ENCODE measurements at regions not wholly inside any gene's neighbourhood (a gene's known extent, or its start where the extent isn't known, plus 50 kb on each side); places are given as distances from the start of the nearest gene placed in this dataset.
A peak's percentile ranks its signal among the peaks of the same experiment; 100 is the strongest.
"Not testable (repeated sequence)": the region's sequence is repeated elsewhere in the genome, so short reads cannot be mapped to it uniquely, and the experiment has no call there.

- not testable (repeated sequence) for DNase-seq
Measured at GRCh38 chr21:35590284-35590683, 470.0 kb downstream of the SETD4 start.

GRCh38 chr21:35587841-35588380, 472.4 kb downstream of the SETD4 start:
- DNase-seq = no peak

DNA sequence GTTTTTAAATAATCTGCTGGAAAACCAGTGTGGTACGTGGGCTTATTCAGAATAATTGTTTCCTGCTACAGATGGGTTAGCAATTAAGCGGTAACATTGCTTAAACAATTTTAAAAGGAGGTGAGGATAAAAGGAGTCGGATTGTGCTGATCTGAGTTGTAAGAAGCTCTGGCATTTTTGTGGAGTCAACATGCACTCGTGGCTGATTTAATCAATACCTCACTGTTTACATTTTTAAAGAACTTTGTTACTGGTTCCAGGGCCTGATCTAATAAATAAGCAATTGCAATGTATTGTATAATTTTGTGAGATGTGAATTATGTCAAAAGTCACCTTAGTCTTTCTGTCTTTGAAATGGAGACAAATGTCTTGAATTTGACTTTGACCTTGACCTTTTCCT, 474.0 kb downstream of the SETD4 start:
- DNase-seq = no peak

GRCh38 chr21:35585878-35586277, 474.4 kb downstream of the SETD4 start:
- no peak for DNase-seq

- DNase-seq = no peak
Measured at GRCh38 chr21:35585155-35585554, 475.2 kb downstream of the SETD4 start.

DNA sequence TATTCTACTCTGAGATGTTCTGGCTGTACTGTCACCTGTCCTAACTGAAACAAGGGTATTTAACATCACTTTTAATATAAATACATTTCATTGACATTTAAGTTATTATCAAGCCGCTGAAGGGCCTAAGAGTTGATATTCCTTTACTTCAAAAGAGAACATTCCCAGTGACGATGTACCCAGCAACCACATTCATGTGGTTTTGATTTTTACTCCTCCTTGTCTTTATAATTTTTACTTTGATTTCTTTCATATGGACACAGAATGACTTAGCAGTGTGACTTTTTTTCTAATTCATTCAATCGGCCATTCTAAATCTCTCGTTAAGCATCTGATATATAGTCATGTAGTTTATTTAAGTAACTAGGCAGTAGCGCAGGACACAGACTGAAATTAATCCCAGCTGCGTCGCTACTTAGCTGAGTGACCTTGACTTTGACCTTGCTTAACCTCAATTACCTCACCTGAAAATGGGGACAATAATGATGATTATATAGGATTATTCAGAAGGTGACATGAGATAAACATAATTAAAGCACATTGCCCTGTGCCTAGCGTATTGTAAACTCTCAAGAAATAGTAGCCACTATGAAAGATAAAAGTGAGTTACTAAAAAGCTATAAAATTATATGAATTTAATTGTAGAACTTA, 476.6 kb downstream of the SETD4 start:
- no peak for DNase-seq

GRCh38 chr21:35582731-35583130, 477.6 kb downstream of the SETD4 start:
- no peak for DNase-seq

- no peak for DNase-seq
Measured at GRCh38 chr21:35581640-35582039, 478.7 kb downstream of the SETD4 start.

DNA sequence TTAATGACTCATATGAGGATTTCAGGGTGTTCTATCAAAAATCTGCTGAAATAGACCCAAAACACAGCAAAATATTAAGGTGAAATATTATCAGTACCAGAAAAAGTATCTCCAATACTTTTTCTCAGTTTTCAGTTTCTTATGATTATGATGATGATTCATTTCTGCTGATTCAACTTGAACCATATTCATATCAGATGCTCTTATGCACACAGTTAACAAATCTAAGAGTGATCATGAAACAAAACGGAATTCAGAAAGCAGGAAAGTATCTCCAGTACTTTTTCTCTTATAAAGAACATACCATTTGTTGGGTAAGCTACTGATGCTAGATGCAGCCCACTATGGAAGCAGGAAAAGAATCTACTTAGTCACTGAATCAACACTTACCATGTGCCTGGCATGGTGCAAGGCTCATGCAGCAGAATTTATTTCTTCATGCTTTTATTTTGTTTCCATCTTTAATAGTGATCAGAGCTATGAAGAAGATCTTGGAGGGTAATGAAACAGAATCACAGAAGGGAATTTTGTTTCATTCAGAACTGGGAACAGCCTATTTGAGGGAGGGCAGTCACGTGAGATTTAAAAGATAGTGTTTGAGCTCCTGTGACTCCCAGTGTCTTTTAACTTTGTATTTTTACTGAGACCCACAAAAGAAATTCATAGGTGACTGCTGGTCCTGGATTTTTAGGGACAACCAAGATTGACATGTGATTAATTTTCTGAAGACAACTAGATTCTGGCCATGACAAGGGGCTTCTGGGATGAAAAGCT, 480.6 kb downstream of the SETD4 start:
- DNase-seq = no peak

DNA sequence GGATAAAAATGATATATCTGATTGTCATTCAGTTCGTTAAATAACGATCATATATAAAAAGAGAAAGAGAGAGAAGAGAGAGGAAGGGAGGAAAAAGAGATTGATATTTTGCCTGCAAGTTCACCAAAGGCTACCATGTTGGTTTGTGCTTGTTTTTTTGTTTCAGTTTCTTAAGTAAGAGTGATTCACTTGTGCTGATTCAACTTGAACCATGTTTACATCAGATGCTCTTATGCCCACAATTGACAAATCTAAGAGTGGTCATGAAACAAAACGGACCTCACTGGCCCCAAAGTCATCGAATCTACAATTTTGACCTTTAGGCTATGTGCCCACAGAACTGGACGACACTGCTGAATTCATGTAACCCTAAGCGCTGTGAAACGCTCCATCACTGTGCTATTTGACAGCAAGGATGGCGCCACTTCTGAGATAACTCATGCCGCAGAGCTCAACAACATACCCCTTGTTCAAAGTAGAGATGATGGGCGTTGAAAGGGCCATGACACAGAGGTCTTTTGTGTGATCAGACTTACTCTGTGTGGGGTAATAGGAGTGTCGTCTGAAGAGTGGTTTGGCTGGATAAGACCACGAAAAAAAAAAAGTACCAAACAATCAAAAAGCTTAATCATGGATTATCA, 481.4 kb downstream of the SETD4 start:
- DNase-seq = no peak

DNA sequence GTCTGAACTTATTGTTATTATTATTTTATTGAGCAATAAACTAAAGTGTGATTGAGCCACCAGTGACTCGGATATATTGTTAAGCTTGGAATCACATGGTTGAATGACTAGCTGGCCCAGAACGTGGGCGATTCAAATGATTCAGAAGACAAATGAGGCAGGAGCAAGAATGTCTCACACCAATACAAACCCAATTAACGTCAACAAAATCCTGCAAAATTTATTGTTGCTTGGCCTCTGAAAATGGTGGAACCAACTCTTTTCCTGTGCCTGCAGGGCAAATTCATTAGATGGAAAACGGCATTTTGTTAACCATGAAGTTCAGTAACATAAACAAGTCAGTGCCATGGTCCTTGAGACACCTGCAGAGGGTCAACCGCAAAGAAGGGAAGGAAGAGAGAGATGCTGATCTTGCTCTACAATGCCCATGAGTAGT, 482.0 kb downstream of the SETD4 start:
- DNase-seq = peak; percentile 23

DNA sequence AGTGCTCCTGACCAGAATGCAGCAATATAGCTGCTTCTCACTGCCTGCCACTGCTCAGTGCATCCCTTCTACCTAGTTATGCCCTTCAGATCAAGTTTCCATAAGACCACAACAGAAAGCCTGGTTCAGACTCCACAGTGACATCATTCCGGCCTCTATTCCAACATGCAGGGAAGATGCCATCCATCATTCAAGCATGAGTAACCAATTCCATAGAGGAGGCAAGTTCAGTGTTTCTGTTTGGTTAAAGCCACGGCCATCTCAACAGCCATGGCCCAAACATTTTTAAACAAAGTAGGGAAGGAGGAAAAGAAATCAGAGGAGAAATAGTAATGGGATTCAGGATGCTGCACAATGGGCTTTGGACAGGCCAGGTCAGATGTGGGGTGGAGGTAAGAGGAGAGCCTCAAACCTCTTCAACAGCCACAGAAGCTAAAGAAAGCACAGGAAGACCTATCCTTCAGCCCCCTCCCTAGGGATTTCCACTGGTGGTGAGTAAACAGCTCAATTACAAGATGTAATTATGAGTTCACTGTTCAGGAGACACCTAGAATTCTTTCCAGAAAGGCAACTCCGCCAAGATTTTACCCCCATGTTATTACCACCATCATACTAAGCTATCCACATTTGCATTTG, 484.9 kb downstream of the SETD4 start:
- DNase-seq = peak; percentile 43

GRCh38 chr21:35573472-35574374, 486.6 kb downstream of the SETD4 start:
- no peak for DNase-seq

GRCh38 chr21:35571910-35572309, 488.4 kb downstream of the SETD4 start:
- DNase-seq = no peak

DNA sequence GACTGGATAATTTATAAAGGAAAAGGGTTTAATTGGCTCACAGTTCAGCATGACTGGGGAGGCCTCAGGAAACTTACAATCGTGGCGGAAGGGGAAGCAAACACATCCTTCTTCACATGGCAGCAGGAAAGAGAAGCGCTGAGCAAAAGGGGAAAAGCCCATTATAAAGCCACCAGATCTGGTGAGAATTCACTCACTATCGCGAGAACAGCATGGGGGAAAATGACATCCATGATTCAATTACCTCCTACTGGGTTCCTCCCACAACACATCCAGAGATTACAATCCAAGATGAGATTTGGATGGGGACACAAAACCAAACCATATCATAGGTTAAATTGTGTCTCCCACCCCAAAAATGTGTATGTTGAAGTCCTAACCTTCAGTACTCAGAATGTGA, 491.7 kb downstream of the SETD4 start:
- no peak for DNase-seq

DNA sequence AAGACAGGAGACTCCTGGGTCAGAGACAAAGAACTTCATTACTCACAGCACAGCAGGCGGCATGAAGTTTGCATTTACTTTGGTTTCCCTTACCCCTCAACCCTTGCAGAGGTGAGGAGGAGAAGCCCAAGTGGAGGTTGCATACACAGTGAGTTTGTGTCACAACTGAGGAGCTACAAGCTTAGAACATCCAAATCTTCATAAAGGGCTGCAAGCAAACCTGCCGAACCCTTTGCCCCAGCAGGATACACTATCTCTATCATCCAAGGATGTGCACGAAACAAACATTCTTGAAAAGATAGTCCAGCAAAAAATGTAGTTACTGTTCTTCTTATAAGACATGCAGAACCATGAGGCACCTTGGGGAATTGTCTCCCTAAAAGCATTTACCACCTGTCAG, 493.5 kb downstream of the SETD4 start:
- no peak for DNase-seq

DNA sequence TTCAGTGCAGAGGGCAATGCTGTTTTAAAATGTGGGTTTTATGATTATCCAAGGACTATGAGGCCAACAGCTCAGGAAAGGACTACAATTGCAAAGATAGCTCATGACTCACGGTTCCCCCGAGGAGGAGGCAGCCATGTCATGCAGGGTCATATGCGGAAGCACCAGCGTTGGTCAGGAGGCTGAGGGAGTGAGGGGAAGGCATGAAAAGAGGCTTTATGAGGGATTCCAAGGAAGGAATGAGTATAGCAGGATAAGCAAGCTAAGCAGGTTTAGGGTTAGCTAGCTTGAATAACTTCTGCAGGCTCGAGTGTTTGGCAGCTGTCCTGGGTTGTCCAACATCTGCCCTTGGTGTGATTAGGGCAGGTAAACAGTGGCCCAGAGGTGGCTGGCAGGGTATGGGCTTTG, 495.1 kb downstream of the SETD4 start:
- DNase-seq = peak; percentile 74

DNA sequence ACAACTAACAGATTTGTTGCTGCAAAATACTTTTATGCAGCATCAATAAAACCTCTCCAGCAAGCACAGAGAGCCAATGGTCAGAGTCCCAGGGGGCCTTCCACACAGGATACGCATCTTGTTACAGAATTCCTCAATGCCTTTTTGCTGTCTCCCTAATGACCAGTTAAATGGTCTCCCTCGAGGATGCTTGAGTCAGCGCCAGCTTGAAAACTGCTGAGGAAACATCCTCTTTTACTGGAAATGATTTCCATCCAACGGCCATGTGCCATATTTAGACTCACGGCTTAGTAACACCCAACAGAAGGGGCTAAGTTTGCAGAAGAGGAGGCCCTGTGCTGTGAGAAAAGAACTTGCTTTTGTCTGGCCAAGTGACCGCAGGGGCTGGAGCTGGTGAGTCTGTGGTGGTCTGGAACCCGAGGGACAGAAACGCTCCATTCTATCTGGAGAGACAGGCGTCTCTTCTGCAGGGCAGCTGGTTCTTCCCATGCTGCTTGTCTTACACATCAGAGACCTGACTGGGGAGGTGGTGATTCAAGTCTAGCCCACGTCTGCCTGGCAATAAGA, 496.4 kb downstream of the SETD4 start:
- peak; percentile 63 for DNase-seq

- DNase-seq = no peak
Measured at GRCh38 chr21:35562876-35563275, 497.4 kb downstream of the SETD4 start.

- DNase-seq = no peak
Measured at GRCh38 chr21:35561116-35561515, 499.2 kb downstream of the SETD4 start.

GRCh38 chr21:35559829-35560225, 500.5 kb downstream of the SETD4 start:
- DNase-seq = no peak

Data from amniotic stem cell (primary cell).